ENCODE measurements at regions not wholly inside any gene's neighbourhood (a gene's known extent, or its start where the extent isn't known, plus 50 kb on each side); places are given as distances from the start of the nearest gene placed in this dataset.

GRCh38 chr4:123497340-123497739 is 100.7 kb downstream of the SPRY1 start:
- no peak for DNase-seq (ENCODE audit: low read depth)

- no peak for DNase-seq (ENCODE audit: low read depth)
Measured at GRCh38 chr4:123501733-123502132, 105.1 kb downstream of the SPRY1 start.

- DNase-seq (ENCODE audit: low read depth): no peak
Measured at GRCh38 chr4:123503698-123504363, 107.2 kb downstream of the SPRY1 start.

GRCh38 chr4:123505095-123506010 is 108.8 kb downstream of the SPRY1 start:
- no peak for DNase-seq (ENCODE audit: low read depth)

DNA sequence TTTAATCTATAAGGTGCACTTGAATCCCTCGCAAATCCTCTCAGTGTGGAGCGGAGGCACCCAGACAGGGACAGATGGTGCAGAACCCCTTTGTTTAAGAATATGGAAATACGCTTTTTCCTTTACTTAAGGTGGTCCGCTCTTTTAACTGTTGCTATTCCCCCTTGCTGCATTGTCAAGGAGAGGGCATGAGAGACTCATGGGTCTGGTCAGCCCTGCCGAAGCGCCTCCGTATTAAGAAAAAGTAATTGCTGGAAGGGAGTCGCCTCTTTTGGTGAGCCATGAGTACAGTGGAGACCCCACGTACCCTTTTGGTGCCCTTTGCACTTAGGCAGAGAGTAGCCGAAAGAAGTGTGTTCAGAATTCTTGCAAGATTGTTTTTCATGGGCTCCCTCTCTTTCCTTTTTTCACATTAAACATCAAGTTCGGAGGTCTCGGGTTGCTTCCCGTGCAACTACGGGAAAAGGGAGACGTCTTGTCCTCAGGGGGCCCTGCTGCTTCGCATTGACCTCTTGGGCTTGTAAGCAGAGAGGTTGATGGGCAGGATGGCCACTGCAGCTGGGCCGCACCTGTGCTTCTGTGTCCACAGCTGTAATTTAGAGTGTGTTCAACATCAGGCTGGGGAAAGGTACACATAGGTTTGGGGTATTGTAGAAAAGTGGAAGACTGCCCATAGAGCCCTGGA is 109.6 kb downstream of the SPRY1 start:
- DNase-seq (ENCODE audit: low read depth): no peak

GRCh38 chr4:123507376-123507775 is 110.8 kb downstream of the SPRY1 start:
- DNase-seq (ENCODE audit: low read depth): no peak

DNA sequence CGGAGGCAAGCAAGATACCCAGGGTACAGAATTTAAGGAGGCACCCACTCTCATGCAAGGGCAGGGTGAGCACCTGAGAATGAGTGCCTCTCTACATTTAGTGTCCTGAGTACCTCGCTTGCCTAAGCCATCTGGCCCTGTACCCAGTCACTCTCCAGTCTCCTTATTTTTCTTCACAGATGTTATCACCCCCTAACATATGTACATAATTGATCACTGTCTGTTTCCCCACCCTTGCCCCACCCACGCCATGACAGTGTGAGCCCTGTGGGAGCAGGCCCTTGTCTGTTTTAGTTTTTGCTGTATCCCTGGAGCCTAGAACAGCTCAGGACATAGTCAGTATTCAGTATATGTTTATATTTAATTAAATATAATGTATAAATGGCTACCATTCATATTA is 113.6 kb downstream of the SPRY1 start:
- no peak for DNase-seq (ENCODE audit: low read depth)

- DNase-seq (ENCODE audit: low read depth): no peak
Measured at GRCh38 chr4:123510659-123511058, 114.1 kb downstream of the SPRY1 start.

DNA sequence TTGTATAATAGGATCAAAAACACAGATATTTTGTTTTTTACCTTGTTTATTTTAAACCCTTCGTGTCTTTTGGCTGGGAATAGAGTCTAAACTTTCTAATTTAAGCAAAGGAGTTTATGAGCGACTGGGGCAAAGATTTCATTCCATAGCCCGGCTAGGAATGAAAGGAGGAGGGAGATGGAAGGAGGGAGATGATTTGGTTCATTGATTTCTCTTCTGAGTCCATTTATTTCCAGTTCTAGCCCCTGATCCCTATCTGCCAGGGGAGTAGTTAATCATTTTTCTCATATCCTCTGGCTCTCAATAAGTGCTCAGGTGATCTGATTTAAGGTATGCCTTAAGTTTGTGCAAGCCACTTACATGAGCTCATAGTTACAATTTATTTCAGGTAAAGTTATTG is 120.0 kb downstream of the SPRY1 start:
- DNase-seq (ENCODE audit: low read depth): no peak

- DNase-seq (ENCODE audit: low read depth): no peak
Measured at GRCh38 chr4:123517176-123517575, 120.6 kb downstream of the SPRY1 start.

DNA sequence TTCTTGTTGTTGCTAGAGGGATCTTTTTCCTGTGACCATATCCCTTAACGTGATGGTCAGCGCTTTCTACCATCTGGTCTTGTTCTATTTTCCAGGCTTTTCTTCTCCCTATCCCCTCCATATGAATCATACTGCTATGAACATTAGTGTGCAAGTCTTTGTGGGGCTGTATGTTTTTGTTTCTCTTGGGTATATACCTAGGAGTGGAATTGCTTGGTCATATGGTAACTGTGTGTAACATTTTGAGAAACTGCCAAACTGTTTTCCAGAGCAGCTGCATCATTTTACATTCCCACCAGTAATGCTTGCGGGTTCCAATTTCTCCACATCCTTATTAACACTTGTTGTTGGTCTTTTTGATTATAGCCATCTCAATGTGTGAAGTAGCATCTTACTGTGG is 121.4 kb downstream of the SPRY1 start:
- no peak for DNase-seq (ENCODE audit: low read depth)

DNA sequence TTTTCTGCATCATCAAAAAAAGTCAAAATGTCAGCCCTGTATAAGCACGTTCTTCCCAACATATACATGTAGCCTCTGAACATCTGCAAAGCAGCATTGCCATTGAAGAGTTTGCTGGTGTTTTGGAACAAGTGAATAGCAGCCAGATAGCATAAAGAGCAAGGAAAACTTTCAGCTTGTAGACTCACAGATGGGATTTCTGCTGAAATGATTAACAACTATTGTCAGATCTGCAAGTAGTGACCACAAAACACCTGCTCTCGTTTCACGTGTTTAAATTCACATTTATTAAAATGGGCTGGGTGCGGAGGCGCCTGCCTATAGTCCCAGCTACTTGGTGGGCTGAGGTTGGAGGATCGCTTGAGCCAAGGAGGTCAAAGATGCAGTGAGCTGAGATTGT is 123.7 kb downstream of the SPRY1 start:
- no peak for DNase-seq (ENCODE audit: low read depth)

DNA sequence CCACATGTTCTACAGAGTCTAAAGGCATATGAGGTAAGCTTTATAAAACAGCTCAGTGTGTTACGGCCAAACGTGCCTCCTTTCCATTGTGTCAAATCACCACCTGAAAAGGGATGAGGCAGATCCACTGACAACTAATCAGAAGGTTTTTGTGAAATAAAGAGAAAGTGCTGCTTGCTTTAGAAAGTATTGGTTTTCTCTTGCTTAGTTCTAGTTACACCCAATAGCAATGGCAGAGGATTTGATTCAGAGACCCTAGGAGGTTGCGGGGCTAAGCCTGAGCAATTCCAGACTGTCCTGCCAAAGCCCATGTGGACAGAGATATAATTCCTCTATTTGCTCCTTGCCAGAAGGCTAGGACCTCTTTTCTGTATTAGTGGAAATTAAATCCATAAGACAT is 125.5 kb downstream of the SPRY1 start:
- no peak for DNase-seq (ENCODE audit: low read depth)

GRCh38 chr4:123522646-123523045 is 126.1 kb downstream of the SPRY1 start:
- no peak for DNase-seq (ENCODE audit: low read depth)

DNA sequence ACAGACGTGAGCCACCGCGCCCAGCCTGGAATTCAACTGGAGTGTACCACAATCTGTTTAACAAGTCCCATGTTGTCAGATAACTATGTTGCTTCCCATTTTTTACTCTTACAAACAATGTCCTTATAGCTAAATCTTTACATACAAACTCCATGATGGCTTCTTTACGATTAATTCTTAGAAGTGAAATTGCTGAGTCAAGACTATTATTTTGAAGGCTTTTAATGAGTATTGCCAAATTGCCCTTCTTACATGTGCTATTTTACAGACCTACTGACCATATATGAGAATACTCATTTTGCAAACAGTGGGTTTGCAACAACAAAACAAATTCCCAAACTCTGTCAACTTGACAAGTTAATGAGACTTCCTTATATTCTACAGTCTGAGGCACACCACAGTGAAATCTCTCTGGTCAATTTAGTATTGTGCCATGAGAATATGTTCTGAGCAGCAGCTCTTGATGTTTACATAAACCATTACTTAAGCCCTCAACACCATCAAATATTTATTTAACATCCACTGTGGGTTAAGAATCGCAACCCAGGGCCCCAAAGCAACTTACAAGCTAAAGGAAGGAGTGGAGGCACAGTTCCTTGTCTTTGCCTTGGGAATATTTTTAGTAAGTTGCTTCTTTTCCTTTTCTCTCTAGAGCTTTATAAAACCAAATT is 128.5 kb downstream of the SPRY1 start:
- no peak for DNase-seq (ENCODE audit: low read depth)

- no peak for DNase-seq (ENCODE audit: low read depth)
Measured at GRCh38 chr4:123526511-123526910, 129.9 kb downstream of the SPRY1 start.

- DNase-seq (ENCODE audit: low read depth): no peak
Measured at GRCh38 chr4:123528501-123529277, 132.1 kb downstream of the SPRY1 start.

DNA sequence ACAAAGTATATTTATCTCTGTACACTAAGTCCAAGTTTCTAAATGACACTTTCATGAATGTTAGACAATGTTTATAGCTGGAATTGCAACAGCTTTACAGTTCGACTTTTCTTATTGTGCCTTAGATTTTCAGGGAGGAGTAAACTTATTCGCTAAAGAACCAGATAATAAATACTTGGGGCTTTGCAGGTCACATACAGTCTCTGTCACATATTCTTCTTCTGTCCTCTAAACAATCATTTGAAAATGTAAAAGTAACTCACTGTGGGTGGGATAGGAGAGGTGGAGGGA is 132.6 kb downstream of the SPRY1 start:
- DNase-seq (ENCODE audit: low read depth): no peak

DNA sequence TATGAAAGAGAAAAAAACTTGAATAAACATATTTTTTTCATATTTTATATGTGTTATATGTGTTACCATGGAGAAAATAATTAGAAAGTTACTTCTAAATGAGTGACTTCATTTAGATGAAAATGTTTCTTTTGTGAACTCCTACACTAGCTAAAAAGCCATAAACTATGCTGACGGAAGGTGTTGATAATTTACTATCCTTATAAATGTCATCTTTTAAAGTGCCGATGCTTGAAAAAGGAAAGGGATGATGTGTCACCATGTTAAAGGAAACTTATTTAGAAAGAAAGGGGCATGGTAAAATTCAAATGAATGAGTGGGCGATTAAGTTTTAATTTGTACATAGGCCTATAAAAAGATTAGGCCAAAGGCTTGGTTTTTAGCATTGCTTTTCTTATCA is 133.8 kb downstream of the SPRY1 start:
- DNase-seq (ENCODE audit: low read depth): no peak

DNA sequence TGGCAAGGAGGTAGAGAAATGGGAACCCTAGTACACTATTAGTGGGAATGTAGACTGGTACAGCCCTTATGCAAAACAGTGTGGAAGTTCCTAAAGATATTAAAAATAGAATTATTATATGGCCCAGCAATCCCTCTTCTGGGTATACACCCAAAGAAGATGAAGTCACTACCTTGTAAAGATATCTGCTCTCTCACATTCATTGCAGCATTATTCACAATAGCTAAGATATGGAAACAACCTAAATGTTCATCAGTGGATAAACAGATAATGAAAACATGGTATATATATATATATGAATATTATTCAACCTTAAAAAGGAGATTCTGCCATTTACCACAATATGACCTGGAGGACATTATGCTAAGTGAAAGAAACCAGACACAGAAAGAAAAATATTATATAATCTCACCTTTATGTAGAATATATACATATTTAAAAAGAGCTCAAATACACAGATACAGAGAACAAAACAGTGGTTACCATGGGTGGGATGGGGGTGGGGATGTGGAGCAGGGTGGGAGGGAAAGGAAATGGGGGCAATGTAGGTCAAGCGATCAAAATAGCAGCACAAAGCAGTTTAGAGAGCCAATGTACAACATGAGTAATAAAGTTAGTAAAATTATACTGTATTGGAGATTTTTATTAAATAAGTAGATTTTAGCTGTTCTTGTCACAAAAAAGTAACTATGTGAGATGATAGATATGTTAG is 138.6 kb downstream of the SPRY1 start:
- no peak for DNase-seq (ENCODE audit: low read depth)

GRCh38 chr4:123536225-123536624 is 139.6 kb downstream of the SPRY1 start:
- no peak for DNase-seq (ENCODE audit: low read depth)
